ENCODE measurements at regions not wholly inside any gene's neighbourhood (a gene's known extent, or its start where the extent isn't known, plus 50 kb on each side); places are given as distances from the start of the nearest gene placed in this dataset.

- Histone ChIP-seq H3K27ac (ENCODE audit: low read depth in 2 of 2, low read length in 2 of 2) (no peak overlapping the region), H3K9ac (ENCODE audit: low read depth in 1 of 2, low read length in 2 of 2) (no peak overlapping the region), H3K9me3 (ENCODE audit: control insufficient read depth in 2 of 2, low read length in 2 of 2) (no peaks in the 10 kb centered on the region), H3K4me3 (ENCODE audit: low read length in 2 of 2) (no peak overlapping the region), H3K36me3 (ENCODE audit: control insufficient read depth in 2 of 2, insufficient read depth in 2 of 2, low read length in 2 of 2) (no peaks in the 10 kb centered on the region), H3K4me1 (ENCODE audit: control insufficient read depth in 2 of 2, insufficient read depth in 2 of 2, low read length in 2 of 2) (no peaks in the 10 kb centered on the region), H3K27me3 (ENCODE audit: control insufficient read depth in 2 of 2, insufficient read depth in 2 of 2, low read length in 2 of 2) (no peaks in the 10 kb centered on the region)
These were observed 78.7 kb upstream of the CXCL12 start for GRCh38 chr10:44463511-44464121.

- Histone ChIP-seq H3K36me3 (ENCODE audit: control insufficient read depth in 2 of 2, insufficient read depth in 2 of 2, low read length in 2 of 2) (no peaks in the 10 kb centered on the region), H3K4me3 (ENCODE audit: low read length in 2 of 2) (no peak overlapping the region), H3K27me3 (ENCODE audit: control insufficient read depth in 2 of 2, insufficient read depth in 2 of 2, low read length in 2 of 2) (no peaks in the 10 kb centered on the region), H3K9me3 (ENCODE audit: control insufficient read depth in 2 of 2, low read length in 2 of 2) (no peaks in the 10 kb centered on the region), H3K9ac (ENCODE audit: low read depth in 1 of 2, low read length in 2 of 2) (no peak overlapping the region), H3K4me1 (ENCODE audit: control insufficient read depth in 2 of 2, insufficient read depth in 2 of 2, low read length in 2 of 2) (no peaks in the 10 kb centered on the region), H3K27ac (ENCODE audit: low read depth in 2 of 2, low read length in 2 of 2) (no peak overlapping the region)
These were observed 79.6 kb upstream of the CXCL12 start for GRCh38 chr10:44464503-44464902.

- Histone ChIP-seq H3K9me3 (ENCODE audit: control insufficient read depth in 2 of 2, low read length in 2 of 2) (no peaks in the 10 kb centered on the region), H3K9ac (ENCODE audit: low read depth in 1 of 2, low read length in 2 of 2) (no peak overlapping the region), H3K4me3 (ENCODE audit: low read length in 2 of 2) (no peak overlapping the region), H3K36me3 (ENCODE audit: control insufficient read depth in 2 of 2, insufficient read depth in 2 of 2, low read length in 2 of 2) (no peaks in the 10 kb centered on the region), H3K27me3 (ENCODE audit: control insufficient read depth in 2 of 2, insufficient read depth in 2 of 2, low read length in 2 of 2) (no peaks in the 10 kb centered on the region), H3K27ac (ENCODE audit: low read depth in 2 of 2, low read length in 2 of 2) (no peak overlapping the region), H3K4me1 (ENCODE audit: control insufficient read depth in 2 of 2, insufficient read depth in 2 of 2, low read length in 2 of 2) (no peaks in the 10 kb centered on the region)
These were observed 80.7 kb upstream of the CXCL12 start for GRCh38 chr10:44465401-44466115.

GRCh38 chr10:44466236-44466635, 81.3 kb upstream of the CXCL12 start:
- Histone ChIP-seq H3K9ac (ENCODE audit: low read depth in 1 of 2, low read length in 2 of 2) (no peak overlapping the region), H3K9me3 (ENCODE audit: control insufficient read depth in 2 of 2, low read length in 2 of 2) (no peaks in the 10 kb centered on the region), H3K27ac (ENCODE audit: low read depth in 2 of 2, low read length in 2 of 2) (no peak overlapping the region), H3K36me3 (ENCODE audit: control insufficient read depth in 2 of 2, insufficient read depth in 2 of 2, low read length in 2 of 2) (no peaks in the 10 kb centered on the region), H3K4me1 (ENCODE audit: control insufficient read depth in 2 of 2, insufficient read depth in 2 of 2, low read length in 2 of 2) (no peaks in the 10 kb centered on the region), H3K4me3 (ENCODE audit: low read length in 2 of 2) (no peak overlapping the region), H3K27me3 (ENCODE audit: control insufficient read depth in 2 of 2, insufficient read depth in 2 of 2, low read length in 2 of 2) (no peaks in the 10 kb centered on the region)

GRCh38 chr10:44467090-44467489, 82.2 kb upstream of the CXCL12 start:
- H3K27me3 ChIP-seq (ENCODE audit: control insufficient read depth in 2 of 2, insufficient read depth in 2 of 2, low read length in 2 of 2) = no peaks in the 10 kb centered on the region
- no peak overlapping the region for H3K4me3 ChIP-seq (ENCODE audit: low read length in 2 of 2)
- no peak overlapping the region for H3K27ac ChIP-seq (ENCODE audit: low read depth in 2 of 2, low read length in 2 of 2)
- H3K9me3 ChIP-seq (ENCODE audit: control insufficient read depth in 2 of 2, low read length in 2 of 2) = no peaks in the 10 kb centered on the region
- no peak overlapping the region for H3K9ac ChIP-seq (ENCODE audit: low read depth in 1 of 2, low read length in 2 of 2)
- H3K36me3 ChIP-seq (ENCODE audit: control insufficient read depth in 2 of 2, insufficient read depth in 2 of 2, low read length in 2 of 2) = no peaks in the 10 kb centered on the region
- no peaks in the 10 kb centered on the region for H3K4me1 ChIP-seq (ENCODE audit: control insufficient read depth in 2 of 2, insufficient read depth in 2 of 2, low read length in 2 of 2)

- Histone ChIP-seq H3K4me1 (ENCODE audit: control insufficient read depth in 2 of 2, insufficient read depth in 2 of 2, low read length in 2 of 2) (no peaks in the 10 kb centered on the region), H3K9ac (ENCODE audit: low read depth in 1 of 2, low read length in 2 of 2) (no peak overlapping the region), H3K27me3 (ENCODE audit: control insufficient read depth in 2 of 2, insufficient read depth in 2 of 2, low read length in 2 of 2) (no peaks in the 10 kb centered on the region), H3K9me3 (ENCODE audit: control insufficient read depth in 2 of 2, low read length in 2 of 2) (no peaks in the 10 kb centered on the region), H3K36me3 (ENCODE audit: control insufficient read depth in 2 of 2, insufficient read depth in 2 of 2, low read length in 2 of 2) (no peaks in the 10 kb centered on the region), H3K4me3 (ENCODE audit: low read length in 2 of 2) (no peak overlapping the region), H3K27ac (ENCODE audit: low read depth in 2 of 2, low read length in 2 of 2) (no peak overlapping the region)
These were observed 83.0 kb upstream of the CXCL12 start for GRCh38 chr10:44467900-44468299.

- no peaks in the 10 kb centered on the region for H3K36me3 ChIP-seq (ENCODE audit: control insufficient read depth in 2 of 2, insufficient read depth in 2 of 2, low read length in 2 of 2)
- H3K9me3 ChIP-seq (ENCODE audit: control insufficient read depth in 2 of 2, low read length in 2 of 2) = no peaks in the 10 kb centered on the region
- no peaks in the 10 kb centered on the region for H3K4me1 ChIP-seq (ENCODE audit: control insufficient read depth in 2 of 2, insufficient read depth in 2 of 2, low read length in 2 of 2)
- H3K4me3 ChIP-seq (ENCODE audit: low read length in 2 of 2) = no peak overlapping the region
- H3K27ac ChIP-seq (ENCODE audit: low read depth in 2 of 2, low read length in 2 of 2) = no peak overlapping the region
- H3K9ac ChIP-seq (ENCODE audit: low read depth in 1 of 2, low read length in 2 of 2) = no peak overlapping the region
- no peaks in the 10 kb centered on the region for H3K27me3 ChIP-seq (ENCODE audit: control insufficient read depth in 2 of 2, insufficient read depth in 2 of 2, low read length in 2 of 2)
These were observed 83.6 kb upstream of the CXCL12 start for GRCh38 chr10:44468525-44468924.

- Histone ChIP-seq H3K9ac (ENCODE audit: low read depth in 1 of 2, low read length in 2 of 2) (no peak overlapping the region), H3K9me3 (ENCODE audit: control insufficient read depth in 2 of 2, low read length in 2 of 2) (no peaks in the 10 kb centered on the region), H3K4me3 (ENCODE audit: low read length in 2 of 2) (no peak overlapping the region), H3K36me3 (ENCODE audit: control insufficient read depth in 2 of 2, insufficient read depth in 2 of 2, low read length in 2 of 2) (no peaks in the 10 kb centered on the region), H3K27ac (ENCODE audit: low read depth in 2 of 2, low read length in 2 of 2) (no peak overlapping the region), H3K27me3 (ENCODE audit: control insufficient read depth in 2 of 2, insufficient read depth in 2 of 2, low read length in 2 of 2) (no peaks in the 10 kb centered on the region), H3K4me1 (ENCODE audit: control insufficient read depth in 2 of 2, insufficient read depth in 2 of 2, low read length in 2 of 2) (no peaks in the 10 kb centered on the region)
These were observed 84.1 kb upstream of the CXCL12 start for GRCh38 chr10:44468965-44469364.

GRCh38 chr10:44470784-44471183, 85.9 kb upstream of the CXCL12 start:
- no peak overlapping the region for H3K9ac ChIP-seq (ENCODE audit: low read depth in 1 of 2, low read length in 2 of 2)
- no peaks in the 10 kb centered on the region for H3K4me1 ChIP-seq (ENCODE audit: control insufficient read depth in 2 of 2, insufficient read depth in 2 of 2, low read length in 2 of 2)
- H3K27me3 ChIP-seq (ENCODE audit: control insufficient read depth in 2 of 2, insufficient read depth in 2 of 2, low read length in 2 of 2) = no peaks in the 10 kb centered on the region
- no peak overlapping the region for H3K27ac ChIP-seq (ENCODE audit: low read depth in 2 of 2, low read length in 2 of 2)
- H3K4me3 ChIP-seq (ENCODE audit: low read length in 2 of 2) = no peak overlapping the region
- no peaks in the 10 kb centered on the region for H3K36me3 ChIP-seq (ENCODE audit: control insufficient read depth in 2 of 2, insufficient read depth in 2 of 2, low read length in 2 of 2)
- no peaks in the 10 kb centered on the region for H3K9me3 ChIP-seq (ENCODE audit: control insufficient read depth in 2 of 2, low read length in 2 of 2)

- H3K9me3 ChIP-seq (ENCODE audit: control insufficient read depth in 2 of 2, low read length in 2 of 2) = no peaks in the 10 kb centered on the region
- H3K27ac ChIP-seq (ENCODE audit: low read depth in 2 of 2, low read length in 2 of 2) = no peak overlapping the region
- H3K4me3 ChIP-seq (ENCODE audit: low read length in 2 of 2) = no peak overlapping the region
- H3K4me1 ChIP-seq (ENCODE audit: control insufficient read depth in 2 of 2, insufficient read depth in 2 of 2, low read length in 2 of 2) = no peaks in the 10 kb centered on the region
- no peaks in the 10 kb centered on the region for H3K36me3 ChIP-seq (ENCODE audit: control insufficient read depth in 2 of 2, insufficient read depth in 2 of 2, low read length in 2 of 2)
- H3K27me3 ChIP-seq (ENCODE audit: control insufficient read depth in 2 of 2, insufficient read depth in 2 of 2, low read length in 2 of 2) = no peaks in the 10 kb centered on the region
- no peak overlapping the region for H3K9ac ChIP-seq (ENCODE audit: low read depth in 1 of 2, low read length in 2 of 2)
These were observed 86.5 kb upstream of the CXCL12 start for GRCh38 chr10:44471410-44471809.
